ENCODE measurements at regions not wholly inside any gene's neighbourhood (a gene's known extent, or its start where the extent isn't known, plus 50 kb on each side); places are given as distances from the start of the nearest gene placed in this dataset.

GRCh38 chr4:31141095-31141831, 421.1 kb downstream of the PCDH7 start:
- Mint-ChIP-seq H3K4me3 (no peak overlapping the region), H3K27ac (peak overlapping the region in 2 of 3 experiments; percentile 62 to 70), H3K36me3 (ENCODE audit: low read depth) (peaks cover 20% of the 10 kb centered on the region), H3K27me3 (ENCODE audit: low read depth) (no peaks in the 10 kb centered on the region), H3K9me3 (no peaks in the 10 kb centered on the region), H3K4me1 (peaks cover 23% of the 10 kb centered on the region)
- no peak for TF ChIP-seq CTCF (IDR thresholded peaks at IDR 0.05; ENCODE audit: unreplicated experiment in 3 of 3)

GRCh38 chr4:31141832-31142142, 421.6 kb downstream of the PCDH7 start:
- H3K27me3 Mint-ChIP-seq (ENCODE audit: low read depth): no peaks in the 10 kb centered on the region
- H3K4me3 Mint-ChIP-seq: no peak overlapping the region
- H3K4me1 Mint-ChIP-seq: peaks cover 23% of the 10 kb centered on the region
- H3K27ac Mint-ChIP-seq: peak overlapping the region in 2 of 3 experiments; percentile 62 to 70
- H3K9me3 Mint-ChIP-seq: no peaks in the 10 kb centered on the region
- peaks cover 20% of the 10 kb centered on the region for H3K36me3 Mint-ChIP-seq (ENCODE audit: low read depth)
- no peak for TF ChIP-seq CTCF (IDR thresholded peaks at IDR 0.05; ENCODE audit: unreplicated experiment in 3 of 3)

- no peak for TF ChIP-seq CTCF (IDR thresholded peaks at IDR 0.05; ENCODE audit: unreplicated experiment in 3 of 3)
- Mint-ChIP-seq H3K4me3 (no peak overlapping the region), H3K27me3 (ENCODE audit: low read depth) (no peaks in the 10 kb centered on the region), H3K9me3 (no peaks in the 10 kb centered on the region), H3K27ac (no peak overlapping the region), H3K4me1 (peaks cover 3% of the 10 kb centered on the region), H3K36me3 (ENCODE audit: low read depth) (peaks cover 20% of the 10 kb centered on the region)
Observed at GRCh38 chr4:31146366-31146765, 426.2 kb downstream of the PCDH7 start.

- peaks cover 7% of the 10 kb centered on the region for H3K36me3 Mint-ChIP-seq (ENCODE audit: low read depth)
- H3K4me1 Mint-ChIP-seq: no peaks in the 10 kb centered on the region
- no peaks in the 10 kb centered on the region for H3K9me3 Mint-ChIP-seq
- TF ChIP-seq CTCF (IDR thresholded peaks at IDR 0.05; ENCODE audit: unreplicated experiment in 3 of 3): no peak
- no peak overlapping the region for H3K27ac Mint-ChIP-seq
- H3K27me3 Mint-ChIP-seq (ENCODE audit: low read depth): no peaks in the 10 kb centered on the region
- H3K4me3 Mint-ChIP-seq: no peak overlapping the region
Observed at GRCh38 chr4:31148990-31149389, 428.8 kb downstream of the PCDH7 start.

DNA sequence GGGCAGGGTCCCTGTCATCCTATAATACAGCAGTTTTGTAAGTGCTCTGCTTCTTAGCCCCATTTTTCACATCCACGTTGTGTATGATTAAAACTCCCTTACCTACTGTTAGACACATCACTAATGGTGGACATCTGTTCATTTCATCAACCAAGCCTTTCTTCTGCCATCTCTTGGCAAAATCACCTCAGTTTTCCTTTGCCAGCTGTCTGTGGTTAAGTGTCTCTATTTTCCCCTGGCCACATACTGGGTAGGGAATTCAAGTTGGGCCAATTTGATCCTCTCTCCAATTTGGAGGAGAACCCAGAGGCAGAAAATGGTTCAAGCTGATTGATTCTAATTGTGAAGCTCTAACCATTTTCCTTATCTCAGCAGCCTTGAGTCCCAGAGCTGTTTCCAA, 436.1 kb downstream of the PCDH7 start:
- H3K27me3 Mint-ChIP-seq (ENCODE audit: low read depth): peaks cover 2% of the 10 kb centered on the region
- no peak for TF ChIP-seq CTCF (IDR thresholded peaks at IDR 0.05; ENCODE audit: unreplicated experiment in 3 of 3)
- no peak overlapping the region for H3K27ac Mint-ChIP-seq
- no peak overlapping the region for H3K4me3 Mint-ChIP-seq
- no peaks in the 10 kb centered on the region for H3K9me3 Mint-ChIP-seq
- no peaks in the 10 kb centered on the region for H3K4me1 Mint-ChIP-seq
- no peaks in the 10 kb centered on the region for H3K36me3 Mint-ChIP-seq (ENCODE audit: low read depth)

DNA sequence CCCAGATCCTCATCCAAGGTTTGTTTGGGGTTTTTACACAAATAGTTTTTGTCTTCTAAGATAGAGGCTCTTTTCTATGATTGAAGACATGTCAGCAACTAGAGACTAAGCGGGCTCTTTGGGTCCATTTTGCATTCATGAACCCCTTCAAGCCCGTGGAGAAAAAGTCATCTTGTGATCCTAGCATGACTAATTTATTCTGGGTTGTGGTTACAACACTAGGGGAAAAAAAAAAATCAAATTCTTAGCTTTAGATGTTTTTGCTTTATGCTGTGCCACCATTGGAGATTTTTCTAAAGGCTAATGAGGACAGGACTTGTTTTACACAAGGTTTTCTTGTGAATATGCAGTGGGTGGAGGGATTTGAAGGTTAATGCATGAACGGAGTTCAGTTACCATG, 440.0 kb downstream of the PCDH7 start:
- Mint-ChIP-seq H3K27me3 (ENCODE audit: low read depth) (peaks cover 4% of the 10 kb centered on the region), H3K4me3 (no peak overlapping the region), H3K27ac (no peak overlapping the region), H3K36me3 (ENCODE audit: low read depth) (no peaks in the 10 kb centered on the region), H3K9me3 (no peaks in the 10 kb centered on the region), H3K4me1 (no peaks in the 10 kb centered on the region)
- TF ChIP-seq CTCF (IDR thresholded peaks at IDR 0.05; ENCODE audit: unreplicated experiment in 3 of 3): no peak

Measured in nephron (organoid).